Left renal pelvis (tissue), 4 donors: ENCODE measurements at regions not wholly inside any gene's neighbourhood (a gene's known extent, or its start where the extent isn't known, plus 50 kb on each side); places are given as distances from the start of the nearest gene placed in this dataset.
A peak's percentile ranks its signal among the peaks of the same experiment; 100 is the strongest.

Experiments
- DNase-seq, 4 donors: peaks; one replicate each; pipeline ENCODE4 v3.0.0-alpha.2; 2013; ENCODE audit warnings: low read depth in 4 of 4, low spot score in 3 of 4

DNA sequence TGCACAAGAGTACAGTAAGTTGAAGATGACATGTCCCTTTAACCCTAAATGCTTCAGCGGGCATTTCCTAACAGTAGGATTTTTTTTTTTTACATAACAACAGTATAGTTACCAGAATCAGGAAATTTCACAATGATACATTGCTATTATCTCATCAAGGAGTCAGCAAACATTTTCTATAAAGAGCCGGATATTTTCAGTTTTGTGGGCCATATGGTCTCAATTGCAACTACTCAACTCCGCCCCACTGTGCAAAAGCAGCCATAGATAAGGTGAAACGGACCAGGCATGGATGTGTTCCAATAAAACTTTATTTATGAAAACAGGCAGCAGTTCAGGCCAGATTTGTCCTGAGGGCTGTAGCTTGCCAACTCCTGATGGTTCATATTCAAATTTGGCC is 130.6 kb downstream of the SMAD6 start:
- no peak for DNase-seq

DNA sequence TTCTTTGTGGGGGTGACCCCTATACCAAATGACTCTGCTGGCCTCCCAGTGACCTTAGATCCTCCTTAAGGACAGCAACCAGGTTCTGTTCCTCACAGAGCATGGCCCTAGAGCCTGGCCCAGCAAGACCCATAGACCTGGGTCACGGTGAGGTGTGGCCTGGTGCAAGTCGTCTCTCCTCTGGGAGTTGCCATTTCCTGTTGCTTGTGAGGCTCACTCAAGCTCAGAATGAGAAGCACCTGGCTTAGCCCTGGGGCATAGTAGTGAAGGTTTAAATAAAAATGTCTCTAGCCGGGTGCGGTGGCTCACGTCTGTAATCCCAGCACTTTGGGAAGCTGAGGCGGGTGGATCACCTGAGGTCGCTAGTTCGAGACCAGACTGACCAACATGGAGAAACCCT is 131.3 kb downstream of the SMAD6 start:
- no peak for DNase-seq

- no peak for DNase-seq
Observed at GRCh38 chr15:66833803-66834202, 131.8 kb downstream of the SMAD6 start.

DNA sequence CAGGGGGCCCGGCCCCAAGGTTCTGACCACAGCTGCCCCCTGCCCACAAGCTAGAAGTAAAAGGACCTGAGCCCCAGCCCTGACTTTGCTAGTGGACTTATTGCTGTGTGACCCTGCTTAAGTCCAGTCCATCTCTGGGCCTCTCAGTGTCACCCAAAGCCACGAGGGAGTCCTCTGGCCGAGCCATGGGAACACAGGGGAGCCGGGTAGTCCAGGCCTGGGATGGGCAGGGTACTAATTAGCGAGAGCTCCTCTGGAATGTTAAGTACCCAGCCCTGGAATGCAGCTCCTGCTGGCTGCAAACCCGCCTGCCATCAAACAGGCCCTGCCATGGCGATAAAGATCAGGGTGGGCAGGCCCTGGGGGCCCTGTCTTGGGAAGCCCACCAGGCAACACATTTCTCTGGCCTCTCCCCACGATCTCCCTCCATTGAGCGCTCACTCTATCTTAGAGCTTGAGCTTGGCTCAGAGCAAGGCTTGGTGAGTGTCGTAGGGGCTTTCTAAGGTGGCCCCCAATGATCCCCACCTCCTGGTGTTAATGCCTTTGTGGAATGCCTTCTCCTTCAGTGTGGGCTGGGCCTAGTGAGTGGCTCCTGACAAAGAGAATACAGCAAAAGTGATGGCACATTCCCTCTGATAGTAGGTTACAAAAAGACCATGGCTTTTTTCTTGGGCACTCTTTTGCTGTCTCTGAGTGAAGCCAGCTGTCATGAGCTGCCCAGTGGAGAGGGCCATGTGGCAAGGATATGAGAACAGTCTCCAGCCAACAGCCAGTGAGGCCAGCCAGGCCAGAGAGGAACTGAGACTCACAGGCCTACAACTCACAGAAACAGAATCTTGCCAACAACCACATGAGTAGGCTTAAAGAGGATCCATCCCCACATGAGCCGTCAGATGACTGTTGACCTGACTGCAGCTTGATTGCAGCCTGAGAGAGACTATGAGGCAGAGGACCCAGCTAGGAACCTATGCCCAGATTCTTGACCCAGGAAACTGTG is 133.1 kb downstream of the SMAD6 start:
- peak in 1 of 4 donors; percentile 37 for DNase-seq

GRCh38 chr15:66836231-66837030 is 134.4 kb downstream of the SMAD6 start:
- no peak for DNase-seq

- DNase-seq, result no peak
Observed at GRCh38 chr15:66838202-66838601, 136.2 kb downstream of the SMAD6 start.

DNA sequence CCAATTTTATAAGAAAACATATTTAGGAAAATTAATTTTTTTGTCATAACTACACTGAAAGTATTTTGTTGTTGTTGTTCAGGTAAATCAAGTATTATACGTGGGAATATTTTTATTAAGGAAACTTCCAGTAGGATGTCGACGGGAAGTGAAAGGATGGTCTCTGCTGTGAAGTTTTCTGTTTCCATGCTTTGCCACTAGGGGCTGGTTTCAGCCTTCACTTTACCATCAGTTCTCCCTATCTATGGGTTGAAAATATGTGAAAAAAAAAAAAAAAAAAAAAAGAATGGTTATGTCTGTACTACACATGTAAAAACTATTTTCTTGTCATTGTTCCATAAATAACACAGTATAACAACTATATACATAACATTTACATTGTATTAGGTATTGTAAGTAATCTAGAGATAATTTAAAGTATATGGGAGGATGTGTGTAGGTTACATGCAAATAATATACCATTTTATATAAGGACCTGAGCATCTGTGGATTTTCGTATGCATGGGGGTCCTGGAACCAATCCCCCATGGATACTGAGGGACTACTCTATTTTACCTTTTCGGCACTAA is 136.7 kb downstream of the SMAD6 start:
- no peak for DNase-seq

DNA sequence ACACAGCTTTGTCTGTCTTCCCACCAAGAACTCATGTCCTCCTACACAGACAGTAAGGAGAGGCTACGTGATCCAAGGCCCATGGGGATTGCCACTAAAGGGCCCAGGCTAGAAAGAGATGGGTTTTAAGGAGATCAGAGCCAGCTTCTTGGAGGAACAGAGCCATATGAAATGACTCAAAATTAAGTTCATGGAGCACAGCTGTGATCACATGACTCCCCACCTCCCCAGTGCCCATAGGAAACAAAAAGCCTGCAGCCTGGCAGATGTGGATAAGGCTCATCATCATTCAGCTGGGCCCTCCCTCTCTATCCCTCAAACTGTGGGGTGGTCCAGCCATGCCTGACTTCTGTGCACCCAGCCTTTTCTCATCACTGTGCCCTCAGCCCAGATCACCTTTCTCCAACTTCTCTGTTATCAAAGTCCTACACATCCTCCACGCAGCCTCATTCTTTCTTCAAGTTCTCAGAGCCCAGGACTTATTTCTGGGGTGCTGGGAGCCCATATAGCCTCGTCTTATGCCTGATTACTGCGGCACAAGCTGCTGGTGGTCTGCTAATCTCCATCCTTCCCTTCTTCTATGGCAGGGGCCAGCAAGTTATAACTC is 137.6 kb downstream of the SMAD6 start:
- DNase-seq, result no peak

DNA sequence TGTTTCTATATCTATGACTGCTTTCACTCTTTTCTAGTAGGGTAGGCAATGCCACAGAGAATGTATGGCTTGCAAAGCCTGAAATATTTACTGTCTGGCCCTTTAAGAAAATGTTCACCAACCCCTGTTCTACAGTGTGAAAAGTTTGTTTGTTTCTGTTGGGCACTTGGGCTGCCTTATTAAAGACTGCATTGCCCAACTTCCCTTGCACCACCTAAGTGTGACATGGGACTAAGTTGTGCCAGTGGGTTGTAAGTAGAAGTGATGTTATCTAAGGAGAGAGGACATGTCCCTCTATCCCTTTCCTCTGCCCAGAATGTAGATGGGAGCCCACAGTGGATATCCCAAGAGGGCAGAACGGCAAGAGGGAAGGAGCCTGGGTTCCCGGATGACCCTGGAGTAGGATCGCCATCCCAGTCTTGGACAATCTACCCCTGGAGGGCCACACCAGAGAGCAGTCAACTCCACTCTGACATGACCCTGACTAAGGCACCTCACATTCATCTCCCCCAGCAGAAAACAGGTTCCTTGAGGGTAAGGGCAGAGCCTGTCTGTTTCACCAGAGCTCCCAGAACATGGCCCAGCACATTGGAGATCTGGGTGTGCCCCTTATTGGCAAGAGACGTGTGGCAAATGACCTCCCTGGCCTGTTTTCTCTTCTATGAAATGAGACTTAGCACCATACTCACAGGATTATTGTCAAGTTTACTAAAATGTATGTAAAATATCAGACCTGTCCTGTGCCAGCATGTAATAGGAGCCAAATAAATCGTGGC is 138.8 kb downstream of the SMAD6 start:
- DNase-seq, result no peak

DNA sequence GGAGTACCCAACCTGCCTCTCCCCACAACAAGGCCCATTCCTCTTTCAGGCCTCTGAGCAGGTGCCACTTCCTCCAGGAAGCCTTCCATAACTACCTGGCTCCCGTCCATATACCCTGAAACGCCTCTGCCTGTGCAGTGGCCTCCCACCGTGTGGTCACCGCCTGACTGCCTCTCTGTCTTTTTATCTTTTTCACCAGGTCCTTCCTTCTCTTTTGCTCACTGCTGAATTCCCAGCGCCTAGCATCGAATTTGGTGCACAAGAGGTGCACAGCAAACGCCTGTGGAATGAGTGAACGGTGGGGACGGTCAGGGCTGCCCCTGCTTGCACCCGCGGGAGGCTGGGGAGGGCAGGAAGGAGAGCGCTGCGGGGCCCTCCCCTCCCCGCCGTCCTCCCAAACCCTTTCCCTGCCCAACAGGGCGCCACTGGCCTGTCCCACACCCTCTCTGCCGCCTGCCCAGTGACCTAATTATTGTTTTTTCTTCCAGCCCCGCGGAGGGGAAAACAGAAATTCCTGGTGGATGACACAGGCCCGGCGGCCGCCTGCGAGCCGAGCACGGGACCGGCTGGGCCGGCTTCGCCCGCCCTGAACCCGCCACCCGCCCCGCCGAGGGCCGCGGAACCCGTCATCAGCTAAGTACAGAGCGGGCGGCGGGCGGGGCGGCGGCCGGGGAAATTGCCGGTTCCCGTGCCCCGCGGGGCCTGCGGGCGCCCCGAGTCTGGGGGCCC is 140.1 kb downstream of the SMAD6 start:
- DNase-seq, result peak; percentile 63 to 75 (median 68)

GRCh38 chr15:66842710-66843441 is 140.8 kb downstream of the SMAD6 start:
- peak in 2 of 4 donors; percentile 53 to 57 for DNase-seq

DNA sequence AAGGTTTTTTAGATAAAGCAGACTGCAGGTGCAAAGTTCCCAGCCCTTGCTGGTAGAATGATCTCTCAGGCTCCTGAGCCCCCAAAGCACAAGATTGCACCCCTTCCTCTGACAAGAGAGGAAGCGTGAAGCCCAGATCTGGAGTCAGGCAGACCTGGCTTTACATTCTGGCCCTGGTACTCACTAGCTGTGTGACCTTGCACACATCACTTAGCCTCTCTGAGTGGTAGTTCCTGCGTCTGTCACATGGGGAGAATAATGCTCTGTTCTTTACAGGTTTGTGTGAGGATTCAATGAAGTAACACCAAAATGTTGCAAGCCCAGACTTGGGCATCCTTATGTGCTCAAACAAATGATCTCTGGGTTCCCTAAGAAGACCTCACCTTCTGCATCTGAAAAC is 141.5 kb downstream of the SMAD6 start:
- DNase-seq, result no peak

DNA sequence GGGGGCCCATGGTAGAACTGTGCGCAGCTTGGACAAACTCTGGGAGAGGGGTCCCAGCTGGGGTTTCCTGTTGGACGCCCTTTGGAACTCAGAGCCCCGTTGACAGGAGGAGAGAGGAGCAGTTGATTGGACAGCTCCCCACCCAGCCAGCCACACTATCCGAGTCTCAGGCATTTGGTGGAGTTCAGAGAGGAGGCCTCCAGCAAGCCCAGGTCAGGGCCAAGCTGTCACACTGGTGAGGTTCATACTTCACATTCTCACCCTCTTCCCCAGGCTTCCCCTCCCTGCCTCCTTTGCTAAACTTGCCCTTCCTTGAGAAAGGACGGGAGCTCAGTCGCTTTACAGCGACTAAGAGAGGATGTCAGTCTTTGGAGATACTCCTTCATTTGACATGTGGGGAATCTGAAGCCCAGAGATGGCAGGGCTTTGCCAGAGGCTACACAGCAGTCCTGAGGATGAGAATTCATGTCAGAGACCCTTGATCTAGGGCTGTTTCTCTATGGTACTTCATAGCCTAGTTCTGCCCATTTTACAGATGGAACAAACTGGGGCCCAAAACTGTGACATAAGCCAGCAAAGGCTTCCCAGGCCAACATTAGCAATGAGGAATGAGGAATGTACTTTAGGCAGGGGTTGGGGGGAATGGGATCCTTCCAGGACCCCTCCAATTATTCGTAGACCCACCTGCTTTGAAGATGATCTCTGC is 142.2 kb downstream of the SMAD6 start:
- DNase-seq, result no peak

- DNase-seq, result no peak
Observed at GRCh38 chr15:66844747-66845145, 142.7 kb downstream of the SMAD6 start.

DNA sequence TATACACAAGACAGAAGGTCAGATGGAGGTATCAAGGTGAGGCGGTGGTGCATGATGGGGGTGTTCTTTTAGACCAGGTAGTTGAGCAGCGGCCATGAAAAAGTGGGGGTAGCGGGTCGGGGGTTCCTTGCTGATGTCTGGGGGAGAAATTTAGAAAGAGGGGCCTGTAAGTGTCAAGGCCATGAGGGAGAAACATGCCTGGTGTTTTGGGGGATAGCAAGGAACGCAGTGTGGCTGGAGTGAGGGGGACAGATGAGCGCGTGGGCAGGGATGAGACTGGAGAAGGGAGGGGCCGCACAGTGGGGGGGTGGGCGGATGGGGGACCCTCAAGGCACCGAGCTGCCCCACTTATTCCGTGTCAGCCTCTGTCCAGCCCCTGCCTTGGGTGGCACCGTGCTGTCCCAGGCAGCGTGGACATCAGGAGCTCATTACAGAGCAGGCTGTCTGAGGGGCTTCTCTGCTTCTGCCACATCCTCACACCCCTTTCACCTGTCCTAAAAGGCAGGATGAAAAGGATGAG is 143.3 kb downstream of the SMAD6 start:
- no peak for DNase-seq

GRCh38 chr15:66846031-66846430 is 144.0 kb downstream of the SMAD6 start:
- no peak for DNase-seq

GRCh38 chr15:66846811-66847210 is 144.8 kb downstream of the SMAD6 start:
- DNase-seq, result no peak

- DNase-seq, result no peak
Observed at GRCh38 chr15:66847565-66847991, 145.5 kb downstream of the SMAD6 start.
